GM21723 (cell line): ENCODE measurements at regions not wholly inside any gene's neighbourhood (a gene's known extent, or its start where the extent isn't known, plus 50 kb on each side); places are given as distances from the start of the nearest gene placed in this dataset.

Experiments used
- ATAC-seq: cut with Tn5 transposase; IDR thresholded peaks from one replicate; pipeline ENCODE4 v1.9.1; 2021; ENCODE audit warnings: mild to moderate bottlenecking, moderate library complexity; ENCODE audit not compliant: unreplicated experiment

DNA sequence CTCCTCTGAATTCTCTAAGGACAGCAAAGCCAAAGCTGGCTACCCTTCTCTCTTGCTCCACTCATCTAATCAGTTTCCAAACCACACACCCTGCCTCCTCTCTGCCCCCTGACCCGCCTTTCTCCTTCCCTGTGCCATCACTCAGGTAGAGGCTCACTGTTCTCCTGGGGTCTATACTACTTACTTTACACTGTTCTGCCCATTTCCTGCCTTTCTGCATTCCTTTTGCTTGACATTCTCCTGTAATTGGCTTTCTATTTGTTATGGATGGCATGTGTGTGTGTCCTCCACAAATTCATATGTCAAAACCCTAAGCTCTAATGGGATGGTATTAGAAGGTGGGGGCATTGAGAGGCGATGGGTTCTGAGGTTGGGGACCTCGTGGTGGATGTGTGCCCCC lies 675.2 kb upstream of the ID2 start:
- no peak for ATAC-seq

DNA sequence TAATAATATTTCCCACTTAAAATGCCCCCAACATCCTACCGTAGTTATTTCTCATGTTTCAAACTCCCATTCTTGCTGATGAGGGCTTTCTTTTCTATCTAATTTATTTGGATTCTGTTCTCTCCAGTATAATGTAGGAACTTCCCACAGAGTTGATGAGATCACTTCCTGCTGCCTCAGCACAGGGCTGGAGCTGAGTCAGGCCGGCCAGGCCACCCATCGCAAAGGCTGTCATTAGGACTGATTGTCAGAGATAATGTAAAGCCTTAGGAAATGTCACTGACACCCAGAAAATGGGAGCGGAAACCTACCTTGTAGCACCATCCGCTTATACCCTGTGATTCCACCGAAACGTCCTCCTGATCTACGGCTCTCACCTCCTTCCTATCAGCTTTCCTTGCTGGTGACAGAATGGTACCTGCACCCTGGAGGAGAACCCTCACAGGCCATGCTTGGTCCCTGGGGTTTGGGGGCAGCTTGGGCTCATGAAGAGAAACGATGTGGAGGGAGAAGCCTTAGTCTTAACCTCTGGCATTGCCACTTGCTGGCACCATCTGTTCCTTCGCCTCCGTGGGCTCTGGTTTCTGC lies 672.8 kb upstream of the ID2 start:
- ATAC-seq = no peak

DNA sequence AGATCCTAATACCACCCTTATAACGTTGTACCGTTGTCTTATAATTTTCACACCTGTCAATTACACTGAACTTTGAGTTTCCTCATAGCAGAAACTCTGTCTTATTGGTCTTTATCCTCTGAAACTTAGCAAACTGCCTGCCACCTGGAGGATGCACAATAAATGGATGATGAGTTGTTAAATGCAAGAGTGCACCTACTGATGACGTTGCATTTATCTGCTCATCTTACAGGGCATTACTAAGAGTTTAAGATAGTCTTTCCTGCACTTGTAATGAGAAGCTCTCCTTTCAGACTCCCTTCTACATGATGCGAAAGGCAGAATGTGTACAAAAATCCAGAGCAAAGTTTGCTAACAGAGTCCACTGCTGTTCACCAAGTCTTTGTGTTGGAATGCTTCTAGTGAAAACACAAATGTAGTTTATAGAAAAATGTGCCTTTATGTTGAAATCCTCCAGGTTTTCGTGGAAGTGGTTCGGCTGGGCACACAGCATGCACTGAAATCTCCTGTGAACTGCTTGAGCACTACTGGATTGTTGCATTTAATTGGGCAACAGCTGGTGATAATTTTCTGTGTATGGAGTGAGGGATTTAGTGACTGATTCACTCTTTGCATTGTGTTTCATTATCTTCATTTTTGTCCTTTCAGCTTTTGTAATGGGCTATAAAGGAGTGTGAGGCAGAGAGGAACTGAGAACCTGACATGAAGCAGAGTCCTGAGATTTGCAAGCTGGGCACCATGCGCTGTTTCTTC lies 665.8 kb upstream of the ID2 start:
- no peak for ATAC-seq

DNA sequence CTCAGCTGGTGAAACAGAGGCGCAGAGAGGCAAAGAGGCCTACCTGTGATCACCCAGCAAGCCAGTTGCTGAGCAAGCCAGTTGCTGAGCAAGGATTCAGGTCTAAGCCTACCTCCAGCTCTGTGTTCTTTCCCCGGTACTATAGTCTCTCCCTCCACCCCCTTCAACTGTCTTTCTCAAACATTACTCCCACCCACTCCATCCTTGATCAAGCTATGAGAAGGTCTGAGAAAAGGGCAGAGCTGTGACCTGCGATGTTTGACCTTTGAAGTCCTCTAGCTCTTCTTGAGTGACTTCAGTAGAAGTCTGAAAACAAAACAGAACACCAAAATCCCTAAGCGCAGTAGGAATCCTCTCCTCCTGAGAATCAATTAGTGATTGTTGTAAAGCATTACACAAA lies 665.2 kb upstream of the ID2 start:
- no peak for ATAC-seq

DNA sequence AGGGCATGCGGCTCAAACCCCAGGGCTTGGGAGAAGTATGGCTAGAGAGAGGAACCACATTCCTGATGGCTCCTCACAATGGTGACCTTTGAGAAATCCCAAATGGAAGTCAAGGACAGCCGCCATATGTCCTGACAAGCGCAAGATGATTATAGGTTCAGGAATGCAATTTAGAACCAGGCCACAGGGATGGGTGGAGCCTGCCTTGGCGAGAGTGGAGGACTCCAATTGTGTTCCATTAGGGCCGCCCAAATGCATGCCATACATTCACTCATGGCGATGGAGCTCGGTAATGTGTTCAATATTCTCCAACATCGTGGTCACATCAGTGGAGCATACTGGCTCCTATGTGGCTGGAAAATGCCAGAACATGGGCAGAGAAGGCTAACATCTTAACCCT lies 662.9 kb upstream of the ID2 start:
- ATAC-seq = no peak

DNA sequence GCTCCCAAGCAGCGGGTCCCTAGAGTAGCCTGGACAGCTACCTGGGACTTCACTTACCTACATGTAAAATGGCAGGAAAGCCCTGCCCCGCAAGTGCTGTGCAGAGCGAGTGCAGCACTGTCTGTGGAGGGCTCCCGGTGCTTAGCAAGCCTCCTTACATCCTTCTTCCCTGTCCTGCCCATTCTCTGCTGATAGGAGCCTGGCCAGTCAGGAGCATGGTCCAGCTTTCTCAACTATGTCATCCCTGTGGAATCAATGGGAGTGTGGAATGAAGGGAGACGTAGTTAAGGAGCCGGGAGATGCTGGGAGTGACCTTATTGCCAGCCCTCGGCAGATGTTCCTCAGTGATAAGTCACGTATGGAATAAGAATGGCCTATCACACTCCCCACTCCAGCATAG lies 661.9 kb upstream of the ID2 start:
- no peak for ATAC-seq

DNA sequence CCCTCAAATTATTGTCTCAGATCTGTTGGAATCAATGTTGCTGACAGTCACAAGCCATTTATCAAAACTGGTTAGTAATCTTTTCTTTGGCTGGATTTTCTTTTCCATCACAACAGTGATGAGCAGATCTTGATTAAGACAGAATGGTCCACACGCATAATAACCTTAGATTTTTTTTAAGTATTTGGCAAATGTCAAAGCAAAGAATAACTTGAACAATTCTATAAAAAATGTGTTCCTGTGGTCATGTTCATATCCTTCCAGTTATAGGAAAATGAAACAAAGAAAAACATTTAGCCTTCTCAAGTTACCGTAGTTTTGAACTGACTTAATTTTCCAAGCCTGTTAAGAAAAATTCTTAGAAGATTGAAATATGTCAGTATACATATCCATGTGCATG lies 659.9 kb upstream of the ID2 start:
- no peak for ATAC-seq

DNA sequence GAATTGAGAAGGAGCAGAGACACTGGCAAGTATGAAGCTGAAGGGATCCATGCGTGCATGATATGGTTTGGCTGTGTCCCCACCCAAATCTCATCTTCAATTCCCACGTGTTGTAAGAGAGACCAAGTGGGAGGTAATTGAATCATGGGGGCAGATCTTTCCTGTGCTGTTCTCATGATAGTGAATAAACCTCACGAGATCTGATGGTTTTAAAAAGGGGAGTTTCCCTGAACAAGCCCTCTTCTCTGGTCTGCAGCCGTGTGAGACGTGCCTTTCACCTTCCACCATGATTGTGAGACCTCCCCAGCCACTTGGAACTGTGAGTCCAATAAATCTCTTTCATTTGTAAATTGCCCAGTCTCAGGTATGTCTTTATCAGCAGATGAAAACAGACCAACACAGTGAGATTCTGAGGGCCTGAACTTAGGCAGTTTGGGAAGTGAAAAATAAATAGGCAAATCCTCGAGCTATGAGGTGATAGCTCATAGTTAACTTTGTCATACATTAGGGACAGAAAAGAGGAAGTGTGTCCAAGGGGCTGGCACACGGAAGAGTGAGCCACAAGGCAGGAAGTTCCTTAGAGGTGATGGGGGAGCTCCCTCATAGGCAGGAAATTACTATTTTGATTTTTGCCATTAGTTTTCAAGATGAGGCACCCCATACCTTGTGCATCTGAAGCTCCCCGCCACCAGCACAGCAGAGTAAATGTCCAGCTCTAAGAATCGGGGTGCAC lies 658.8 kb upstream of the ID2 start:
- ATAC-seq = peak; percentile 79

DNA sequence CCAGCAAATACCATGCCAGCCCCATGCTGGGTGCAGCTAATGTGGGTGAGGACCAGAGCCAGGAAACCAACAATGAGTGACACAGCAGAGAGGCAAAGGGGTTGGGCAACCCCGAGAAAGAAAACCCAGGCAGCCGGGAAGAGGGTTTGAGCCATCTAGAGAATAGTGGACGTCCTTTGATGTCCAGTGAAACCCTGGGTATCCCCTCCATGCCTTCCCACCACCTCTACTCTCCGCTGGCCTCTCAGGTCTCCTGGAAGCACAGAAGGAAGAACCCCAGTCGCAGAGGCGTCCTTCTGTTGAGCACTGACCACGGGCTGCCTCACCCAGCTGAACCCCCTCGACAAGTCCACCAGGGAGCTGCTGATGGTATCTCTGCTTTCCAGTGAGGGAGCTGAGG lies 657.4 kb upstream of the ID2 start:
- ATAC-seq = no peak

DNA sequence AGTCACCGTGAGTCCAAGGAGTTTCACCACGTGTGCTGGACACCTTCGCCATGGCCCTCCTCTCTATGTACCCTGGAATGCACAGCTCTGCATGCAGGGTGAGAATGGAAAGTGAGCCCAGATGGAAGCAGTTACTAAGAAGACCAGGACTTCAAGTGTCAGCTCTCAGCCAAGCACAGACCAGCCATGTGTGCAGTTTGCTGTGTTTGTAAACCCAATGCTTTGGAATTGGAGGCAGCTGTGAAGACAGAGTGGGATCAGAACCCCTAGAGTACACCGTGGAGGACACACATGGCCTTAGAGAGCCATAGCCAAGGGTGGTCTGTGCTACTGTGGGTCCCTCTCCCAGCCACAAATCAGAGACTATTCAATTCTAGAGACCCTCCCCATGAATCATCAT lies 655.5 kb upstream of the ID2 start:
- ATAC-seq = no peak

DNA sequence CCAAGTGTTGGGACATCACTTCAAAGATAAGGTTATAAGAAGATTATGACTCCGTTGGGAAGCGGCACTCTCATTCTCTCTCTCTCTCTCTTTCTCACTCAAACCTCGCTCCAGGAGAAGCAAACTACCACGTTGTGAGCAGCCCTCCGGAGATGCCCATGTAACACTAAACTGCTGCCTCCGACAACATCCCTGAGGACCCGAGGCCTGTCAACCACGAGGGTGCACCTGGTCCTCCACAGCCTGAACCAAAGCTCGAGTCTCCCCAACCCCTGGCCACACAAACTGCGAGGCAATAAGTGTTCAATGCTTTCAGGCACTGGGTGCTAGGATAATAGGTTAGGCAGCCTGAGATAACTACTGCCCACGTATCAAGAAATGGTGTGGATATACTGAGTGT lies 654.5 kb upstream of the ID2 start:
- ATAC-seq = no peak

DNA sequence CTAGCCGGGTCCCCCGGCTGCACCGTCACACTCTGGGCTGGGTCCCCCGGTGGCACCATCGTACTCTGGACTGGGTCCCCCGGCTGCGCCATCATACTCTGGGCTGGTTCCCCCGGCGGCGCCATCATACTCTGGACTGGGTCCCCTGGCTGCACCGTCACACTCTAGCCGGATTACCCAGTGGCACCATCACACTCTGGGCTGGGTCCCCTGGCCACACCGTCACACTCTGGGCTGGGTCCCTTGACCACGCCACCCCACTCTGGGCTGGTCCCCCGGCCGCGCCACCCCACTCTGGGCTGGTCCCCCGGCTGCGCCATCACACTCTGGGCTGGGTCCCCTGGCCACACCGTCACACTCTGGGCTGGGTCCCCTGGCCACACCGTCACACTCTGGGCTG lies 653.8 kb upstream of the ID2 start:
- no peak for ATAC-seq

DNA sequence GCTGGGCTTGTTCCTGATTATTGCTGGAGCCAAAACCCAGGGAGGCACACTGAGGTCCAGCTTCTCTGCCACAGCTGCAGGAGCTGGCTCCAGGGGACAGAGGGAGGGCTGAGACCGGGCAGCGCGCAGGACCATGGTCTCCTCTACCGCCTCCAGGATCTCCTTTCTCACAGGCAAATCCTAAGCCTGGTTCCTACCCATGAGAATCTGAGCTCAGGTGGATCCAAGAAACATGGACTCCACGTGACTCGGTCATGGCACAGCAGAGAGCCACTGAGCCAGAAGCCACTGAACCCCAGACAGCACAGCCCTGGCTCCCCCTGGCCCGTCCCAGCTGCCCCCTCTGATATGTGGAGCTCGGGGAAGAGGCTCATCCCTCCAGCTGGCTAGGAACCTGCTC lies 653.4 kb upstream of the ID2 start:
- ATAC-seq = no peak

DNA sequence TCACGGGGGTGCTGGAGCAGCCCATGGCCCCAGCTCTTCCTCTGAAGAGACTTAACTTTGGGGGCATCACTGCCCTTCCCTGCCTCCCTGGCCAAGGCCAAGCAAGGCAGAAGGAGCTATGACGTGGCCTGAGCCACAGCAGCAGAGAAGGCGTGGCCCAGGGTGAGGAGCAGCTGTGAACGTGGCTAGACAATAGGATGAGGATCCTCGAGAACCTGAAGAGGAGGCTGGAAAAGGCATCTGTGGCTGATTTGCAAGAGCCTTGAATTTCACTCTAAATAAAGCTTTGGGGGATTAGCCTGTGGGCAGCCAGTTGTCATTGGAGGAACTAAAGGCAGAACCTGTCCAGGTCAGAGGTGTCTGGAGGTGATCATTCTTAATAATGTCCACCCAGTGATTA lies 652.9 kb upstream of the ID2 start:
- ATAC-seq = no peak

DNA sequence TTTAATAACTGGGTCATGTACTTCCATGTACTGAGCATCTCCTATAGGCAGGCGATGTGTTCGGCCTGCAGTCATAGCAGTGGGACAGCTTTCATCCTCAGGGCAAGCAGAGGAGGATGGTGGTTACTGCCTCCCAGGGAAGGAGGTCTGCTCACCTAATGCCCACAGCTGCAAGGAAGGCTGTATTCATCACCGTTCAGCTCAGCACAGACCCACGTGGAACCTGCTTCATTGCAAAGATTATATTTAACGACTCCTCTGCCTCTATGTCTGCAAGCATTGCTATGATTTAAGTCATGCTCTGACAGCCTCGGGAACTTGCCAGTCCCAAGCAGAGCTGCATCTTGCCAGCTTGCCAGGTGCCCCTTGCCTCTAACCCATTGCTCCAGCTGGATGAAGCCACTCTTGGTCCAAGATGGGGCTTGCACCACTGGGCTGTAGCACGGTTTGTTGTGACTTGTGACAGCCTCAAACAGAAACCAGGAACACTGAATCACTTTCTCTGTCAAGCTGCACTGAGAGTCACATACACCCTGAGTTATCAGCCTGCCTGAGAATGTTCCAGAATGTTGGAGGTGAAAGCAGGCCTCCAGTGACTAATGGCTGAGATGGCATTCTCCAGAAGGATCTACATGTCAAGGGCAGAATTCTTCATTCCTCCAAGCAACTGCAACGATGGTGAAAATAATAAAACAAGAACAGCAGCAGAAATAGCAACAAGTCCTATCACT lies 651.1 kb upstream of the ID2 start:
- no peak for ATAC-seq

DNA sequence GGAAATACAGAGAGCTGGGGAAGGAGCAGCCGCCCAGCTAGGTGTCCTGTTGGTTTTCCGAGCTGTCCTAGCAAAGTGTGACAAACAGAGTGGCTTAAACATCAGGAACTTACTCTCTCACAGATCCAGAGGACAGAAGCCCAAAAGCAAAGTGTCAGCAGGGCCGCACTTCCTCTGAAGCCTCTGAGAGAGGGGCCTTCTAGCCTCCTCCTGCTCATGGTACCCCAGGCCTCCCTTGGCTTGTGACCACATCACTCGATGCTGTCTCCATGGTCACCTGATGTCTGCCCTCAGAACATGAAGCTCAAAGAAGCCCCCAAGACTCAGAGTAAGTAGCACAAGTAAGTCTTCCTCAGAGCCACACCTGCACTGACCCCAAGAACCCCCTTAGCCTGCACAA lies 650.5 kb upstream of the ID2 start:
- ATAC-seq = no peak

DNA sequence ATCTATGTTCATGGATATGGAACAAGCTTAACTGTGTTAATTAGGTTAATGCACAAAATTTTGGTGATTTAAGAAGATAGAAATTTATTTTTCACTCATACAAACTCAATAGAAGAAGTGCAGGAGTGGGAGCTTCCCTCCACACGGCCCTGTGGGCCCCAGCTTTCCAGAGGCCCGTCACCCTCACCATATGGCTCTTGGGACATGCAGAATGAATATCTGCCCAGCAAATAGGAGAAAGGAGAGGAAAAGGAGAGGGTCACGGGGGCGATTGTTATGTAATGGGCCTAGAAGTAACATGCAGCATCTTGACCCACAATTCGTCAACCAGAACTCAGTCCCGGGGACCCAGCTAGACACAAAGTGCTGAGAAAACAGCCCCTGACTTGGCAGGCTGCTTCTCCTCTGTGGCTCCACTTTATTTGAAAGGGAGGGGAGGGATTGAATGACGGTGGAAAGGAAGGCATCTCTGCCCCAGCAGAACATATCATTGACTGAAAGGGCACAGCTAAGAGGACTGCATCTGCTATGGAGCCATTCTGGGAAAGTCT lies 648.2 kb upstream of the ID2 start:
- ATAC-seq = no peak

DNA sequence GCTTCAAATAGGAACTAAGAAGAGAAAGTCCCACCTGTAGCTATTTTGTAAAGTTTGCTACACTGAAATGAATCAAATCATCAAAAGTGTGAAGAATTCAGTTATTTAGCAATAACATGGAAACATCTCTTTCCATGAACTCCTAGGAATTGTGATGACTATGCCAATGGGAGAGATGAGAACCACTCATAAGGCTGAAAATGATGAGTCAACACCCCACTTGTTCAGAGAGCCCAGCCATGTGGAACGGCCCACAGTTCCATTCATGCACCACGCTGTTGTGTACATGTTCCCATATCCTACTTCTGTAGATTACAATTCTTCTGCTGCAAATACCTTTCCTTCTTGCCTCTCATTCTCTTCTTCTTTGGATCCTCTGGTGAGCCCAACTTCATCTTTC lies 645.5 kb upstream of the ID2 start:
- ATAC-seq = peak; percentile 67

DNA sequence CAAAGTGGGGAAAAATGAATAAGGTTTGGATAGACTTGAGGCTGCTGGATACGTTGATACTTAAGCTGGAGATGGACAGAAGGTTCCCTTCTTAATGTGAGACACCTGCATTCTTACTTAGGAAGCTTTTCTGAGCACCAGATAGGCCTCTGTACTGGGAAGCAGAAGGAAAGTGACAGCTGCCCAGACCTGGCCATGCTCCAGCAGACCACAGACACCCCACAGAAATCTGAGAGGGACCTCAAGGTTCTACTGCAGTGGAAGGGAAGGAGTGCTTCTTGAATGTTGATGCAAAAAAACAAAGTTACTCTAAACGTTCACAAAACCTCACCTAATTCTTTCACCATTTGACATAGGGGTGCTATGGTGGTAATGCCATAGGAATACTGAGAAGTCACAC lies 642.1 kb upstream of the ID2 start:
- ATAC-seq = no peak

DNA sequence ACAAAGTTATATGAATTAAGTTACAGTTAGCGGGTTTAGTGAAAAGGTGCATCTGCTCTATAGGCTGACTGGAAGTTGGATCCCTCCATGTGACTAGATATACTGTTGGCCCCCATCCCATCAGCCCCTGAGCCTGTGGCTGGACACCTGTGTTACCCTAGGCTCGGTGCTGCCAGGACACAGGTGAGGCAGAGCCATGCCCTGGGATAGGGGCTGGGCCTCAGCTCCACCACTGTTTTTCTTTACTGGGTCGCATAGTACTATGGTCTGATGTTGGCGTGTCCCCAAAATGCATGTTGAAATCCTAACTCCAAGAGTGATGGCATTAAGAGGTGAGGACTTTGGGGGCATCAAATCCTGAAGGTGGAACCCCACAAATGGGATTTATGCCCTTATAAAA lies 638.6 kb upstream of the ID2 start:
- no peak for ATAC-seq

DNA sequence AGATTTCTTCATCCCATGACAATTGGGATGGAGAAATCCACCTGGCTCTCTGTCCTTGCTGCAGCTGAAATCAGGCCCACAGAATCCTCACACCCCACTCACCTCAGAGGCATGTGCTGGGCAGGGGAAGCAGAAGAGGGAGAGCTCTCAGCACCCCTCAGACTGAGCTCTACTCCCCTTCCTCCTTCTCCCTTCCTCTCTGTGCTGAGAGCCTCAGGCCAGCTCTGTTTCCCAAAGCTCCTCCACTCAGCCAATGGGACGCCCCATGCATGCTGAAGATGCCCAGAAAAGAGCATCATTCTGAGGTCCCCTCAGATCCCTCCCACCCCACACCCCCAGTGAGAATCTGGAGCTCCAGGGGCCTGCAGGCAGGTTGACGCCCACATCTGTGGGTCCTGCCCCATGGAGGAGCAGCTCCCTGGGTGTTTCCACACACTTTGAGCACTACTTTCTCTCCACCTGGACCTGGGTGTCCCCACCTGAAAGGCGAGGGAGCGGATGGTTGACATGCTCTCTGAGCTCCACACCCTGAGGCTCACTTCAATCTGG lies 637.7 kb upstream of the ID2 start:
- ATAC-seq = no peak
